DMS53 (cell line): ENCODE measurements at regions not wholly inside any gene's neighbourhood (a gene's known extent, or its start where the extent isn't known, plus 50 kb on each side); places are given as distances from the start of the nearest gene placed in this dataset.

Source experiments
- DNase-seq: peaks from one replicate; lab custom pipeline; 2025; lab: John Stamatoyannopoulos, UW

- no peak for DNase-seq
These were observed 1071.2 kb downstream of the BRD1 start for GRCh38 chr22:48756146-48757111.

GRCh38 chr22:48755059-48755949 lies 1072.4 kb downstream of the BRD1 start:
- DNase-seq: no peak

- DNase-seq: no peak
These were observed 1073.0 kb downstream of the BRD1 start for GRCh38 chr22:48754611-48755058.

DNA sequence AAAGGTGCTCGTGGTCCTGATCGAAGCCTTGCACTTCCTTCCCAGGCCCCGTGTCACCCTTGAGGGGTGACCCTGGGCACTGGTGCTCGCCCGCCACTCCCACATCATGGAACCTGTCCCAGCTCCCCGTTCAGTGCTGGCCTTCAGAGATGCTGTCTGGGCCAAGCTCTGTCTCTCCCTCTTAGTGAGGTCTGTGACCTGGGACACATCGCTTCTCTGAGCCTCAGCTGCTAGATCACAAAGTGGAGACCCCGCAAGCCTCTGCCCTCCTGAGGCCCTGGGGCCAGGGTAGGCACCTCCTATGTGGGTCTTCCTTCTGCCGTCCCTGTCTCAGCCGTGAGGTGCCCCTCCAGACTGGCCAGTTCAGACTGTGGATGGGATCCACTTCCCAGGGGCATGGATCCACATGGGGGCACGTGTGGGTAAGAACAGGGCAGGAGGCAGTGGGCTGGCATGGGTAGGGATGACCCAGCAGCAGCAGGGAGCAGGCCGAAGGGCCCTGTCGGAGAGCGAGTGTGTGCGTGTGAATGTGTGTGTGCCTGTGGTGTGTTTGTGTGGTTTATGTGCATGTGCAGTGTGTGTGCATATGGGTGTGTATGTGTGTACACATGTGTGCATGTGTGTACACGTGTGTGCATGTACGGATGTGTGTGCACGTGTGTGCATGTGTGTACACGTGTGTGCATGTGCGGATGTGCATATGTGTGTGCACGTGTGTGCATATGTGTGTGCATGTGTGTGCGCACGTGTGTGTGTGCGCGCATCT lies 1073.7 kb downstream of the BRD1 start:
- no peak for DNase-seq

DNA sequence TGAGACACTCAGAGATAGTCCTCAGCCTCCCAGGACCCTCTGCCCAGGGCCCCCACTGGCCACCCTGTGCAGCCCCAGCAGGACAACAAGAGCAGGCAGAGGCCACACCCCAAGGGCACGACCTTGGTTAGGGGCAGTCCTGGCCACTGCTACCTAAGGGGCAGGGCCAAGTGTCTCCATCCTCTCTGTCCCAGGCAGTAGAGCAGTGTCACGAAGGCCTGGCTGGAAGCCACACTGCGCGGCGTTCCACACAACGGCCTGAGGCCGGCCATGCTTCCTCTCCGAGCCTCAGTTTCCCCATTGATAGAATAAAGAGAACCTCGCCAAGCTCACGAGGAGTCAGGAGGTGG lies 1074.3 kb downstream of the BRD1 start:
- no peak for DNase-seq

DNA sequence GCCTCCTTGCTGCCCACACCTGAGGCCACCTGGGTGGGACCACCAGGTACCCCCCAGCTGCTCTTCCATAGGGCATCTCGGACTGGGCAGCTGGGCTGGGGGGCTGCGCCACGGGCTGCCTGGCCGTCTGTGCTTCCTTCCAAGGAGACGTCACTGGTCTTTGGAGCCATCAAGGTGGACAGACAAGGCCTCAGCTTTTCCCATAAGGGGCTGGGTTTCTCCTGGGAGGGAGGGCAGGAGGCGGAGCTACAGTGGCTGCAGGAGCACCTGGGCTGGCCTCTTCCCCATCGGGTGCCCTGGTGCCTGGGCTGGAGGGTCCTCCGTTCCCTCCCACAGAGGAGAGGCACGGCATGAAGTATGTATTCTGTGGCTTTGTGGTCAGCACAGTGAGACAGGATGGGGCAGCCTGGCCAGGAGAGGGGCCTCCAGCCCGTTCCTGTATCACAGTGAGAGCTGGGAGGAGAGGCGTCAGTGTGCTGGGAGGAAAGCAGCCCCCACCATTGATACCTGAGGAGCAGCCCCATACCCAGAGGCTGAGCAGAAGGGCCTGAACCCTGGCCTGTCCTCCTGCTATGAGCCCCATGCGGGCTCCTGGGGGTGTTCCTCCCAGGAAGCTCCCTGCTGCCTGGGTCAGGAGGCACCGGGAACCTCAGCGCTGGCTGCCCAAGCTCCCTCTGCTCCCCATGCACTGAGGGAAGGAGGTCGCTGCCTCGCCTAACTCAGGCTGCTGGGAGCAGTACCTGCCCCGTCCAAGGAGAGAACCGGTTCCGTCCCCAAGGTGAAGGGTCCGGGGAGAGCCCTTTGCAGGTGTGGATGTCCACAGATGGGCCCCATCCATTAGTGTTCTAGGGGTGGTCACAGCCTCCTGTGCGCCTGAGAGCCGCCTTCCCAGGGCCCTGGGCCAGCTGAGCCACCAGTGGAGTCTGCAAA lies 1075.0 kb downstream of the BRD1 start:
- no peak for DNase-seq

GRCh38 chr22:48751539-48752437 lies 1075.9 kb downstream of the BRD1 start:
- DNase-seq: no peak

- DNase-seq: no peak
These were observed 1076.7 kb downstream of the BRD1 start for GRCh38 chr22:48750826-48751440.

- DNase-seq: no peak
These were observed 1077.4 kb downstream of the BRD1 start for GRCh38 chr22:48750282-48750681.

DNA sequence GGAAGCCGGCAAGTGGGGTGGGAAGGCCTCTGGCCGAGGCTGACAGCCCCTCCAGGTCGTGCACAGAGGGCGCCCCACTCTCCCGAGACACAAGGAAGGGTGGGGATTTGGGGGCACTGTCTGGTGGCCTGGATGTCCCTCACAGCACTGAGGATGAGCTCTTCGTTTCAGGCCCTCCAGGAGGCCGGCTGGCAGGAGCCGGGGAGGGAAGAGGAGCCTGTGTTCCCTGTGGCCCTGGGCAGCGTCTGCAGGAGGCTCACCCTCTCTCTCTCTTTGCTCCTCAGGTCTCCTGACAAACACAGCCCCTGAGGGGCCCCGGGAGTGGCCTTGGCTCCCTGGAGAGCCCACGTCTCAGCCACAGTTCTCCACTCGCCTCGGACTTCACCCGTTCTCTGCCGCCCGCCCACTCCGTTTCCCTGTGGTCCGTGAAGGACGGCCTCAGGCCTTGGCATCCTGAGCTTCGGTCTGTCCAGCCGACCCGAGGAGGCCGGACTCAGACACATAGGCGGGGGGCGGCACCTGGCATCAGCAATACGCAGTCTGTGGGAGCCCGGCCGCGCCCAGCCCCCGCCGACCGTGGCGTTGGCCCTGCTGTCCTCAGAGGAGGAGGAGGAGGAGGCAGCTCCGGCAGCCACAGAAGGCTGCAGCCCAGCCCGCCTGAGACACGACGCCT lies 1078.0 kb downstream of the BRD1 start:
- no peak for DNase-seq

GRCh38 chr22:48748860-48749554 lies 1078.7 kb downstream of the BRD1 start:
- DNase-seq: no peak

DNA sequence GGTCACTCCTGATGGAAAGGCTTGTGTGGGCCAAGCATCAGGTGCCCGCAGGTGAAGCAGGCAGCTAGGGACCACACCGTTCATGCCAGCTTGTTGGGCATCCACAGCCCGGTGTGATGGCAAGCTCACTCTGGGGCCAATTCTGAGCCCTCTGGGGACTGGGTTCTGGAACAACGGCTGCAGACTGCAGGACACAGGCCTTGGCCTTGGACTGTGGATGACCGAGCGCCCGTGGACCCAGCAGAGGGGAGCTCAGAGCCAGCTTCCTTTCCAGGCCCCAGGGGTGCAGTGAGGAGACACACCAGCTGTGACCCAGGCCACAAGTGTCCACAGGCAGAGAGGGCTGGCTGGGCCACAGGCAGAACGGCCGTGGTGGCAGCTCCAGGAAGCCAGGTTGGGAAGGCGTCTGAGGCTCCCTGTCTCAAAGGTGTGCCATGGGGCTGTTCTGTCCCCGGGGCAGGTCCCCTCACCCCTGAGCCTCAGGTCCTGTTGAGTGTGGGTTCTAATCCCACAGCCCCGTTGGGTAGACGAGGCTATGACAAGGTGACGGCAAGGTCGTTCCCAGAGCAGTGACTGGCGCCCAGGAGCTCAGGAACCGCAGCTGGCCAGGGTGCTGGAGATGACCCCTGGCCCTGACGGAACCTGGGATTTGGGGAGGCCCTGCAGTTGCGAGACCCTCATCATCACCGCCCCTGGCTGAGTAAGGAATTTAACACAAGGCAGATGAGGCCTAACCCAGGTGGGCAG lies 1079.4 kb downstream of the BRD1 start:
- no peak for DNase-seq

DNA sequence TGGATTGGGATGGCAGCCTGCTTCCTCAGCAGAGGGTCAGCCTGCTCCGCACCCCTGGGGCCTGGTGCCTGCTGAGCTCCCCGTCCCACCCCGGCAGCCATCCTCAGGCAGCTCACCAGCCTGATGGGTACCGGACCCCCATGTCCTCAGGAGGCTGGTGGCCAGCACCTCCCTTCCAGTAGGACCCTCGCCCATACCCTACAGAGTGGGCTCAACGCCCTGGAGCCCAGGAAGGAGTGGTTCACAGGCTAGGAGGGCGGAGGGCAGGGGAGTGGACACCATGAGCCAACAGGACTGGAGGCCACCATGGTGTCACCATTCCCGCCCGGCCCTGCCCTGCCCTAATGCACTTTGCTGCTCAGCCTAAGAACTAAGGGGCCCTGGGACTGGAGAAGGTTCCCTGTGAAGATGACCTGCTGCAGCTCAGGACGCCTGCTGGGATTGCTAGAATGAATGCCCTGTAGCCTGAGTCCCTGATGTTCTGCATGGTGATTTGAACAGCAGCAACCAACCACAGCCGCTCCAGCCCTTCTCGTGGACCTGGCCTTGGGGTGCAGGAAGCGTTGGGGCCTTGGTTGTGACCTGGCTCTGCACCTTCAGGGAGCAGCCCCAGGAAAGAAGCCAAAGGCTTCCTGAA lies 1080.8 kb downstream of the BRD1 start:
- no peak for DNase-seq

DNA sequence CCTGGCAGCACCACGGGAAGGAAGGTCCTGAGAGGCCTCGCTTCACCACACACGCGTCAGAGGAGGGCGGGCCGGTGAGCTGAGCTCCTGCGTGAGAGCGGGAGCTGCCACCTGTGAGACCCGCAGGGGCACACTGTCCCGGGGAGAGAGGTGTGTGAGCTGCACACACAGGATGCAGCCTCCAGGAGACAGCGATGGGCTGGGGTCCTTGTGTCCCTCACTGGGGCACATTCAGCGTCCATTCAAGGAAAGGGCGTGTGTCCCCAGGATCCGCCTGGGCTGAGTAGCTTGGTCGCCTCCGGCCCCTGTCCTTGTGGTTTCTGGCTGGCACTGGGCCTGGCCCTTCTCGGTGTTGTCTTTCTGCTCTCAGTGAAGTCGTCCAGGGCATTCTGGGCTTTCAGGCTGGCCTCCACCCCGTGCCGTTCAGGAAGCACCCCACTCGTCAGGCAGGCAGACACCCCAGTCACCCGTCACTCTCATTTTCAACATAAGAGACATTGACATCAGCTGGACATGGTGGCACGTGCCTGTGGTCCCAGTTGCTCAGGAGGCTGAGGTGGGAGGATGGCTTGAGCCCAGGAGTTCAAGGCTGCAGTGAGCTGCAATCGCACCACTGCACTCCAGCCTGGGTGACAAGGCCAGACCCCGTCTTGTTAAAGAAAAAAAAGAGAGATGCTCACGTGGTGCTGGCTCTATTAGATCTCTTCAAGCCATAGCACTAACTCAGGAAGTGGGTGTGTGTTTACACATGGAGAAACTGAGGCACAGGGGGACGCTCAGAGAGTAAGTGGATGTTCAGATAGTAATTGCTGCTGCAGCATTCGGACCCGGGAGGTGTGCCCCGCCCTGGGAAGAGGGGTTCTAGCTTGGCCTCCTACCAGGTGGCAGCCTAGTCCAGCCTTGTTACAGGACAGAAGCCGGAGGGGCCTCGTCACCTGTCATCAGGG lies 1081.6 kb downstream of the BRD1 start:
- no peak for DNase-seq

GRCh38 chr22:48744967-48745841 lies 1082.5 kb downstream of the BRD1 start:
- DNase-seq: no peak
